NOMO-1 treated with DMSO at 0.1 percent for 48 hours (cell line): ENCODE measurements at regions not wholly inside any gene's neighbourhood (a gene's known extent, or its start where the extent isn't known, plus 50 kb on each side); places are given as distances from the start of the nearest gene placed in this dataset.

Source experiments
- DNase-seq: peaks from one replicate; lab custom pipeline; 2025; ENCODE audit not compliant: unreplicated experiment; lab: John Stamatoyannopoulos, UW

GRCh38 chr16:56093055-56093454 lies 98.2 kb upstream of the GNAO1 start:
- DNase-seq, result no peak

GRCh38 chr16:56090076-56090475 lies 101.2 kb upstream of the GNAO1 start:
- DNase-seq, result no peak

GRCh38 chr16:56087626-56088025 lies 103.7 kb upstream of the GNAO1 start:
- no peak for DNase-seq

- no peak for DNase-seq
Observed at GRCh38 chr16:56081371-56081770, 109.9 kb upstream of the GNAO1 start.

- DNase-seq, result no peak
Observed at GRCh38 chr16:56075732-56076388, 115.4 kb upstream of the GNAO1 start.

GRCh38 chr16:56073508-56073907 lies 117.8 kb upstream of the GNAO1 start:
- no peak for DNase-seq

- no peak for DNase-seq
Observed at GRCh38 chr16:56072096-56072495, 119.2 kb upstream of the GNAO1 start.

- DNase-seq, result no peak
Observed at GRCh38 chr16:56068816-56069215, 122.5 kb upstream of the GNAO1 start.

GRCh38 chr16:56068314-56068713 lies 123.0 kb upstream of the GNAO1 start:
- no peak for DNase-seq

- DNase-seq, result no peak
Observed at GRCh38 chr16:56067406-56067805, 123.9 kb upstream of the GNAO1 start.

GRCh38 chr16:56066617-56067016 lies 124.7 kb upstream of the GNAO1 start:
- DNase-seq, result no peak

GRCh38 chr16:56063111-56063510 lies 128.2 kb upstream of the GNAO1 start:
- no peak for DNase-seq

- no peak for DNase-seq
Observed at GRCh38 chr16:56057151-56057550, 134.1 kb upstream of the GNAO1 start.

- no peak for DNase-seq
Observed at GRCh38 chr16:56050916-56051315, 140.4 kb upstream of the GNAO1 start.

- peak; percentile 95 for DNase-seq
Observed at GRCh38 chr16:56048425-56049105, 142.7 kb upstream of the GNAO1 start.

GRCh38 chr16:56047307-56048234 lies 143.7 kb upstream of the GNAO1 start:
- DNase-seq, result no peak

GRCh38 chr16:56042416-56042815 lies 148.9 kb upstream of the GNAO1 start:
- no peak for DNase-seq

- DNase-seq, result no peak
Observed at GRCh38 chr16:56041556-56042140, 149.6 kb upstream of the GNAO1 start.

- DNase-seq, result no peak
Observed at GRCh38 chr16:56038564-56039098, 152.7 kb upstream of the GNAO1 start.

GRCh38 chr16:56032072-56032471 lies 156.9 kb upstream of the CES5A start:
- no peak for DNase-seq

GRCh38 chr16:56029026-56029425 lies 153.9 kb upstream of the CES5A start:
- no peak for DNase-seq
